Kidney capillary endothelial cell (primary cell): ENCODE measurements at regions not wholly inside any gene's neighbourhood (a gene's known extent, or its start where the extent isn't known, plus 50 kb on each side); places are given as distances from the start of the nearest gene placed in this dataset.

Experiments
- DNase-seq: peaks from one replicate; pipeline ENCODE4 v3.0.0-alpha.2; 2018; ENCODE audit warnings: low spot score

- no peak for DNase-seq
Observed at GRCh38 chr15:60057554-60057953, 53.4 kb downstream of the FOXB1 start.

GRCh38 chr15:60059186-60059585 lies 55.1 kb downstream of the FOXB1 start:
- no peak for DNase-seq

GRCh38 chr15:60061758-60062157 lies 57.6 kb downstream of the FOXB1 start:
- DNase-seq, result no peak

- no peak for DNase-seq
Observed at GRCh38 chr15:60062826-60063225, 58.7 kb downstream of the FOXB1 start.

- DNase-seq, result no peak
Observed at GRCh38 chr15:60065951-60066350, 61.8 kb downstream of the FOXB1 start.

- peak; percentile 16 for DNase-seq
Observed at GRCh38 chr15:60070838-60071493, 66.9 kb downstream of the FOXB1 start.

- no peak for DNase-seq
Observed at GRCh38 chr15:60072826-60073465, 68.8 kb downstream of the FOXB1 start.

- no peak for DNase-seq
Observed at GRCh38 chr15:60073466-60073840, 69.3 kb downstream of the FOXB1 start.

GRCh38 chr15:60074181-60074885 lies 70.2 kb downstream of the FOXB1 start:
- DNase-seq, result no peak

- DNase-seq, result no peak
Observed at GRCh38 chr15:60076045-60076444, 71.9 kb downstream of the FOXB1 start.

GRCh38 chr15:60076582-60077276 lies 72.6 kb downstream of the FOXB1 start:
- no peak for DNase-seq

- DNase-seq, result no peak
Observed at GRCh38 chr15:60077581-60078359, 73.7 kb downstream of the FOXB1 start.

- no peak for DNase-seq
Observed at GRCh38 chr15:60079210-60079609, 75.1 kb downstream of the FOXB1 start.

- no peak for DNase-seq
Observed at GRCh38 chr15:60081976-60082375, 77.9 kb downstream of the FOXB1 start.

- no peak for DNase-seq
Observed at GRCh38 chr15:60083318-60083717, 79.2 kb downstream of the FOXB1 start.

- no peak for DNase-seq
Observed at GRCh38 chr15:60086681-60087429, 82.7 kb downstream of the FOXB1 start.

GRCh38 chr15:60087561-60087960 lies 83.5 kb downstream of the FOXB1 start:
- DNase-seq, result no peak

GRCh38 chr15:60090747-60091146 lies 86.6 kb downstream of the FOXB1 start:
- DNase-seq, result no peak

GRCh38 chr15:60091157-60091556 lies 87.0 kb downstream of the FOXB1 start:
- no peak for DNase-seq

- DNase-seq, result no peak
Observed at GRCh38 chr15:60091911-60092310, 87.8 kb downstream of the FOXB1 start.
